MM.1S (cell line): ENCODE measurements at regions not wholly inside any gene's neighbourhood (a gene's known extent, or its start where the extent isn't known, plus 50 kb on each side); places are given as distances from the start of the nearest gene placed in this dataset.

Source experiments
- DNase-seq: peaks from one replicate; pipeline ENCODE4 v3.0.0-alpha.2; 2015
- H2AFZ ChIP-seq: fragments of 300-600 bp; sonication (generic); 2 replicates; pipeline ENCODE4 v1.6.0; 2016; ENCODE audit warnings: antibody characterized with exemption, low read length
- H3F3A ChIP-seq: fragments of 300-600 bp; sonication (generic); 2 replicates; pipeline ENCODE4 v1.6.1; 2016; ENCODE audit warnings: mild to moderate bottlenecking, antibody characterized with exemption, low read length, moderate library complexity, mixed read lengths; ENCODE audit not compliant: insufficient read depth
- H3K27ac ChIP-seq: fragments of 300-600 bp; sonication (generic); 2 replicates; pipeline ENCODE4 v1.5.1; 2016; ENCODE audit warnings: mild to moderate bottlenecking, low read length
- H3K27me3 ChIP-seq: fragments of 300-600 bp; sonication (generic); replicated peaks from 2 replicates; pipeline ENCODE4 v1.6.0; 2016; ENCODE audit warnings: low read length; ENCODE audit not compliant: insufficient read depth
- H3K36me3 ChIP-seq: fragments of 300-600 bp; sonication (generic); replicated peaks from 2 replicates; pipeline ENCODE4 v1.6.1; 2016; ENCODE audit warnings: mild to moderate bottlenecking, low read length, mixed read lengths; ENCODE audit not compliant: insufficient read depth
- H3K4me1 ChIP-seq: fragments of 300-600 bp; sonication (generic); 2 replicates; pipeline ENCODE4 v1.6.1; 2016; ENCODE audit warnings: low read length, mixed read lengths
- H3K4me2 ChIP-seq: fragments of 300-600 bp; sonication (generic); 2 replicates; pipeline ENCODE4 v1.6.0; 2016; ENCODE audit warnings: low read depth, low read length
- H3K4me3 ChIP-seq: fragments of 300-600 bp; sonication (generic); 2 replicates; pipeline ENCODE4 v1.5.1; 2016; ENCODE audit warnings: low read length, mixed read lengths
- H3K79me2 ChIP-seq: fragments of 300-600 bp; sonication (generic); 2 replicates; pipeline ENCODE4 v1.6.1; 2016; ENCODE audit warnings: mixed run types, low read length, mixed read lengths
- H3K9ac ChIP-seq: fragments of 300-600 bp; sonication (generic); 2 replicates; pipeline ENCODE4 v1.6.1; 2016; ENCODE audit warnings: low read length, mixed read lengths
- H3K9me2 ChIP-seq: fragments of 300-600 bp; sonication (generic); replicated peaks from 2 replicates; pipeline ENCODE4 v1.6.1; 2016; ENCODE audit warnings: mild to moderate bottlenecking, low read length, mixed read lengths; ENCODE audit not compliant: insufficient read depth
- H3K9me3 ChIP-seq: fragments of 300-600 bp; sonication (generic); replicated peaks from 2 replicates; pipeline ENCODE4 v1.6.1; 2016; ENCODE audit warnings: mild to moderate bottlenecking, low read length, mixed read lengths; ENCODE audit not compliant: insufficient read depth
- H4K20me1 ChIP-seq: fragments of 300-600 bp; sonication (generic); 2 replicates; pipeline ENCODE4 v1.6.1; 2016; ENCODE audit warnings: mild to moderate bottlenecking, low read length, moderate library complexity, mixed read lengths; ENCODE audit not compliant: insufficient read depth
- CTCF ChIP-seq: fragments of 300-600 bp; sonication (generic); IDR thresholded peaks from 2 replicates; pipeline ENCODE4 v1.5.1; 2016; ENCODE audit warnings: antibody characterized with exemption, low read length, mixed read lengths
- EZH2 ChIP-seq: fragments of 300-600 bp; sonication (generic); optimal IDR thresholded peaks from 2 replicates; pipeline ENCODE3; 2017; ENCODE audit warnings: low read depth, mild to moderate bottlenecking, antibody characterized with exemption, low read length, mixed read lengths
- EZH2phosphoT487 ChIP-seq: fragments of 300-600 bp; sonication (generic); IDR thresholded peaks from 2 replicates; pipeline ENCODE4 v1.6.1; 2018; ENCODE audit warnings: antibody characterized with exemption, low read length

DNA sequence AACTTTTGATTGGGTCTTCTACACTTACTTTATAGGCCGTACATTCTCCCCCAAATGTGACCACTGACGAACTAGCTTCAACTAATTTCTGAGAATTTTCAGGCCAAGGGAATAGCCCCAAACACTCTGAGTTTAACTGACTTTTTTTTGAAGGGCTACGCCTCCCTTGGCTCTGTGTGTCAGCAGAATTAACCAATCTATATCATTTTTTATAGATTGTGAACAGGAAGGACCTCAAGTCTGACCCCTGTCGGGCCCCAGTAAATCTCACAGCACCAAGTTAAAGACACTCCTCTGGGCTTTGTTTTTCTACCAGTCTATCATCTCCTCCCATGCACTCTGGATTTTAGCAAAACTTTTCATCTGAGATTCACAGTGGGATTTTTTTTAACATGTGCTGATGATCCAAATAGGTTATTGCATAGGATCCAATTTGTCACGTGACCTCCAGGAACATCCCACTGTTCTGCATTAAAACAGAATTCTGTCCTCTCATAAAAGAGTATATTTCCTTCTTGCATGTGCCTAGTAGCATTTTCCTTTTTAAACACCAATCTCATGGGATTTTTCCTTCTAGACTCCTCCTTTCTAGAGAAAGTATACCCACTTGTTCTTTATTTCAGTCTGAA, 307.1 kb downstream of the OSR1 start:
- Histone ChIP-seq H3K27me3 (no peaks in the 10 kb centered on the region), H3K9ac (no peak overlapping the region), H3F3A (no peaks in the 10 kb centered on the region), H3K4me1 (no peaks in the 10 kb centered on the region), H3K27ac (no peak overlapping the region), H4K20me1 (no peaks in the 10 kb centered on the region), H2AFZ (no peak overlapping the region), H3K9me3 (no peaks in the 10 kb centered on the region), H3K9me2 (no peaks in the 10 kb centered on the region), H3K79me2 (no peaks in the 10 kb centered on the region), H3K36me3 (no peaks in the 10 kb centered on the region), H3K4me3 (no peak overlapping the region), H3K4me2 (no peak overlapping the region)
- no peak for DNase-seq
- no peak for TF ChIP-seq CTCF
- no peak for TF ChIP-seq EZH2
- TF ChIP-seq EZH2phosphoT487: no peak

DNA sequence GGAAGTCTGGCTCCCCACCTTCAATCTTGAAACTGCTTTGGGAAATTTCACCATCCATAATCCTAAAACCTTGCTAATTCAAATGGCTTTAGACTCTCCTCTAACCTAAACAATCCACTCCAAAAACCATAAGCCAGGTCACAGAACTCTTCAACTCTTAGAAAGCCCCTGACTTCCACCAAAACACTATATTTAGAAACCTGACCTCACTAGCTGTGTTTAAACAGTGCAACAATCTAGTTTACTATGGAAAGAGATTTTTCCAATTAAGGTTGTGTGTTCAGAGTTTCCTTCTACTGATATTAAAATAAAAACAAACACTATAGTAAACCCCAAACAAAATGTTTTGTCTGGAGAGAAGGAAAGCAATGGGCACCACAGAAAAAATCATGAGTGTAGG, 308.1 kb downstream of the OSR1 start:
- no peaks in the 10 kb centered on the region for H4K20me1 ChIP-seq
- no peak for TF ChIP-seq EZH2phosphoT487
- TF ChIP-seq CTCF: no peak
- TF ChIP-seq EZH2: no peak
- H3K79me2 ChIP-seq: no peaks in the 10 kb centered on the region
- no peaks in the 10 kb centered on the region for H3F3A ChIP-seq
- H3K27me3 ChIP-seq: no peaks in the 10 kb centered on the region
- H3K4me3 ChIP-seq: no peak overlapping the region
- no peaks in the 10 kb centered on the region for H3K4me1 ChIP-seq
- H3K36me3 ChIP-seq: no peaks in the 10 kb centered on the region
- H3K9ac ChIP-seq: no peak overlapping the region
- no peaks in the 10 kb centered on the region for H3K9me3 ChIP-seq
- H3K9me2 ChIP-seq: no peaks in the 10 kb centered on the region
- no peak for DNase-seq
- H3K27ac ChIP-seq: no peak overlapping the region
- no peak overlapping the region for H3K4me2 ChIP-seq
- no peak overlapping the region for H2AFZ ChIP-seq

GRCh38 chr2:19048593-19049266, 309.7 kb downstream of the OSR1 start:
- no peak for TF ChIP-seq EZH2
- no peak for TF ChIP-seq EZH2phosphoT487
- TF ChIP-seq CTCF: no peak
- Histone ChIP-seq H3K4me2 (no peak overlapping the region), H3F3A (no peaks in the 10 kb centered on the region), H3K4me1 (no peaks in the 10 kb centered on the region), H3K27me3 (no peaks in the 10 kb centered on the region), H3K9me2 (no peaks in the 10 kb centered on the region), H3K9ac (no peak overlapping the region), H4K20me1 (no peaks in the 10 kb centered on the region), H2AFZ (no peak overlapping the region), H3K27ac (no peak overlapping the region), H3K79me2 (no peaks in the 10 kb centered on the region), H3K9me3 (no peaks in the 10 kb centered on the region), H3K4me3 (no peak overlapping the region), H3K36me3 (no peaks in the 10 kb centered on the region)
- DNase-seq: no peak
